NCI-H524 treated with DMSO at 0.1 percent for 48 hours (cell line): ENCODE measurements at regions not wholly inside any gene's neighbourhood (a gene's known extent, or its start where the extent isn't known, plus 50 kb on each side); places are given as distances from the start of the nearest gene placed in this dataset.

Experiments
- DNase-seq: peaks from one replicate; lab custom pipeline; 2025; lab: John Stamatoyannopoulos, UW

- DNase-seq: no peak
Measured at GRCh38 chrX:40485102-40485826, 95.5 kb upstream of the ATP6AP2 start.

GRCh38 chrX:40484408-40485091 lies 96.2 kb upstream of the ATP6AP2 start:
- no peak for DNase-seq

- DNase-seq: no peak
Measured at GRCh38 chrX:40483502-40483901, 97.3 kb upstream of the ATP6AP2 start.

GRCh38 chrX:40479777-40480318 lies 100.9 kb upstream of the ATP6AP2 start:
- DNase-seq: no peak

DNA sequence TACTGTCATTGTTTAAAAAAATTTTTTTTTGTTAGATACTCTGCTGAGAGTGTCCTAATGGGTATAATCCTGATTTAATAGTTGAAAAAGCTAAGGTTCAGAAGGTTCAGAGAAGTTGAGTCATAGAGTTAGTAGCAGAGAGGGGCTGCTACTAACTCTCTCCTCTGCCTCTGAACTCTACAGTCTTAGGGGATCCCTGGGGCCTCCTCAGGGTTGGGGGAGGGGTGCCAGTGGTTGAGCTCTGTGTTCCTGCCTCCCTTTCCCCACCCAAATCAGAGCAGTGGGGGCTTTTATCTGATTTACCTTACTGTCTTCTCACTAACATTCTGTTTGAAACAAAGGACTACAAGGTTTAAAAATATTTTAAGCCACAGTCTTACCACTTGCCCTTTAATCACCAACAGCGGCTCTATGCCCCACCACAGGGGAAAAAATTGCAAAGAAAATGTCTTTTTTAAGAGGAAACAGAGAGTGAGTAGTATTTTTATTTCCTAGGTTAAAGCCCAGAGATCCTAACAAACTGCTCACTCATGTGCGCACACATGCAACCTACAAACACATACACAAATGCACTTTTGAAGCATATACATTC lies 102.2 kb upstream of the ATP6AP2 start:
- no peak for DNase-seq

GRCh38 chrX:40476958-40477357 lies 103.8 kb upstream of the ATP6AP2 start:
- no peak for DNase-seq

DNA sequence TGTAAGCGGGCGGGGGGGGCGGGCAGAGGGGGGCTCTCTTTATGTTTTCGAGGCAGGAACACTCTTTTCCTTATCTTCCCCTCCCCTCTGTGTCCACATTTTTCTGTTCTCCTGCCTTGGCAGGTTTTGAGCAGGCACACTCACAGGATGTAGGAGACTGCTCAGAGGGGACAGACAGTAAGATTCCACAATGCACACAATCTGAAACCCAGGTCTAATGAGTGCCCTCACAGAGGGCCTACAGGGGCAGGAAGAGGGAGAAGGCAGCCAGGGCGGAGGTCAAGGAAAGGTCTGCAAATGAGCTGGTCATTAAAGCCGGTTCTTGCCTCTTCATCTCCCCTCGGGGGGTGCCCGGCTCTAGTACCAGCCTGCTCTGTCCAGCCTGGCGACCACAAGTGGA lies 106.1 kb upstream of the ATP6AP2 start:
- no peak for DNase-seq

DNA sequence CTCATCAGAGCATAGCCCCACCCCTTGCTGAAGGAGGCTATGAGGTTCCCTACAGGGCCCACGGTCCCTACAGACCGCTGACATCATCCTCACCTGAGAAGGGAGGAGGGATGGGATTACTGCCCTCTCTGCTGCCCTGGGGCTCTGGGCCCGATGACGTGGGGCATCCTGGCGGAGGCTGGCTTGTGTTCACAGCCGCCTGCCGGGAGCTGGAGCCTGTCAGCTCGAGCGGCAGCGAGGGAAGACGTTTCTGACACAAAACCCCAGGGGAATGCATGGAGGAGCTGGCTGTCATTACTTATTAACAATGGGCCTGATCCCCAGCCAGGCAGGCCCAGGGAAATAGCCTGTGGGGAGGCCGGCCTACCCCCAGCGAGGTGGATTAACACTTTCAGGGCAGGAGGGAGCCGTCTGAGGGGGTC lies 106.6 kb upstream of the ATP6AP2 start:
- DNase-seq: no peak

GRCh38 chrX:40473460-40474204 lies 107.1 kb upstream of the ATP6AP2 start:
- DNase-seq: no peak

DNA sequence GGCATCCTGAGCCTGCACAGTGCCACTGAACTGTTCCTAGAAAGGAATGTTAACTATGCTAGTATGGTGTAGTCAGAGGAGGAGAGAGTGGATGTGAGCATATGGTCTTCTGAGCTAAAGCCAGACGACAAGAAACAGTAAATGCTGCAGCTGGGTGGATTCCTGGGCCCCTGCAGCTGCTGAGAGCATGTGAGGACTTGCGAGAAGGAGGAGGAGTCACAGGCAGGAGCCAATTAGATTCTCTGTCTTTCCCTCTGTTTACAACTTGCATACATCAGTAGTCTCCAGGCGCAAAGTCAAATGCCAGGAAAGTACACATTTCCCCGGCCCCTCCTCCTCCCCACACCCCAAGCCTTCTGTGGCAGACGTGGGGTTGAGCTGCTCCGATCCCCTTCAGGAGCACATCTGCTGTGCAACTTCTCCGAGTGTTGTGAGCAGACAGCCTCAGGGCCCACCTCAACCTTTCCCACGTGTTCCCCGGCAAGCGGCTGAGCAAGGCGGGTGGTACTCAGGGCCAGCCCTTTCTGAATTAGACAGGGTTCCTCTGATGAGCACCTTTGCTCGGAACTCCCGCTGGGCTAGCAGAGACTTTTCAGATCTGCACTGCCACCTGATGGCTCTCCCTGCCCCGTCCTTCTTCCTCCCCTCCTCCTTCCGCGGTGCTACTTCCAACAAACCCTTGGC lies 108.7 kb upstream of the ATP6AP2 start:
- DNase-seq: peak; percentile 91

DNA sequence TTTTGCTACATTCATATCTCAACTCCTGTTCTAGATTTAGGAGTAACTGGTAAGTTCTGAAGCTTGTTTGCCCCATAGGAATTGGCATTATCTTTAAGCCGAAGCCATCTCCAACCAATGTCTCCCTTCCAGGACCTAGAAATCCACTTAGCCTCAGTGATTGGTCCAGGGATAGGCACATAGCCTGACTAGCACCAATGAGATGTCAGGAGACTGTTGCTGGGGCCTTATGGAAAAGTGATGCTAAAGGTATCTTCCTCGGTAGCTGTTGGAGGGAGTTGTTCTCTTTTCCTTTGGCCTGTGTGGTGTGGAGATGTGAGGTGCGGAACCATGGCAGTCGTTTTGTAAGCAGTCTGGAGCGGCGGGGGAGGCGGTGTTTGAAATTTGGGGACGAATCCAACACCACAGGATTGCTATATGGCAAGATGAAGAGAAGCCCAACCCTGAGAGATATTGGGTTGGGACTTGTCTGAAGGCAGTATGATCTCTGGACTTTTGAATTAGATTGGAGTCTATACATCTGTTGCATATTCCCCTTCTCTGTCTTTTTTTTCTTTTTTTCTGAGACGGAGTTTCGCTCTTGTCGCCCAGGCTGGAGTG lies 109.8 kb upstream of the ATP6AP2 start:
- no peak for DNase-seq

DNA sequence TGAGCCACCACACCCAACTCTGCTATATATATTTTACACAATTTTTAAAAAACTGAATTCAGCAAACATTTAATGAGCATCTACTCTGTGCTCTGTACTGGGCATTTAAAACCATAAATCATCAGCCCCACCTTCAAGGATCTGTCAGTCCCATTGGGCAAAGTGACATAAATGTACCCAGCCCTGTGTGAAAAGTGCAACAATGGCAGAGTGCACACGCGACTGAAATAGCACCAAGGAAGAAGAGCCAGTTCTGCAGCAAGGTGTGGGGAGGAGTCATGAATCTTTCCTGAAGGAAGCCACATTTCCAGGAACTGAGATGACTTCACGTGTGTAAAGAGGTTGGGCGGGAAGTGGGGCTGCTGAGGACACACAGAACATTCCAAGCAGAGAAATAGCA lies 111.5 kb upstream of the ATP6AP2 start:
- no peak for DNase-seq

DNA sequence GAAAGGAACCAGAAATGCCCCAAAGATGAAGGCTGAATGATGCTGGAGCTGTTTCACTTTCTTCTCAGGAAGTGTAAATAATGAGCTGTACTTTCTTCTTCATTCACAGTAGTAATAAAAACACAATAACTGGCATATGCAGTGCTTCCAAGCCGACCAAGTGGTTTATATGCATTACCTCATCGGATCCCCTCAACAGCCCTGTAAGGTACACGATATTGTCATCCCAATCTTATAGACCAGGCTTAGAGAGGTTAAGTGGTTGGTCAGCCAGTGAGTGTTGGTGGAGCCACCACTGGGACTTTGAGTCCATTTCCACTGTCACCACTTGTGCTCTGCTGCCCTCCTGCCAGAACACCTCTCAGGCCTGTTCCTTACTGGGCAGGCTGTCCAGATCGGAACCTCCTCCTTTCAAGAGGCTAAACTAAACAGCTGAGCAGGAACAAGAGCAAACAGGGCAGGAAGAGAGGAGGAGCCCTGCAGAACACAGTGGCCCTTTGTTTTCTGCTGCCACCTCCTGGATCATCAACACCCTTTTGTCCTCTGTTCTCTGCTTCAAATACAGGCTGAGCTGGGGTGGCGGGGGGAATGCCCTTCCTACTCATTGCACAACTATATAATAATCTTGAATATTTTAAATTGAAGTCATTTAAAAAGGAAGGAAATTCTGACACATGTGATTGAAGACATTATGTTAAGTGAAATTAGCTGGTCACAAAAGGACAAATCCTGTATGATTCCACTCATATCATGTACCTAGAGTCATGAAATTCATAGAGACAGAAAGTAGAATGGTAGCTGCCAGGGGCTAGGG lies 112.5 kb upstream of the ATP6AP2 start:
- DNase-seq: peak; percentile 70

DNA sequence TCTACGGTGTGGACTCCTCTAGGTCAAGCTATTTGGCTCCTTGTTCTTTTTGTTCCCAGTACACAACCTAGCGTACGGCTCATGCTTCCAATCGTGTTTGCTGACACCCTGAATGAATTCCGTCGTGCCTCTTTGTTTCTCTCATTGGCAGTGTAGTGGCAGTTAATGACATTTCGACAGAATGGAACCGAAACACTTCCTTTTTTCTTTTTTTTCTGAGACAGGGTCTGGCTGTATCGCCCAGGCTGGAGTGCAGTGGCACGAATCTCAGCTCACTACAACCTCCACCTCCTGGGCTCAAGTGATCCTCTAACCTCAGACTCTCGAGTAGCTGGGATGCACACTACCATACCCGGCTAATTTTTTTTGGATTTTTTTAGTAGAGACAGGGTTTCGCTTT lies 113.3 kb upstream of the ATP6AP2 start:
- no peak for DNase-seq

- no peak for DNase-seq
Measured at GRCh38 chrX:40465735-40466551, 114.8 kb upstream of the ATP6AP2 start.

GRCh38 chrX:40462795-40463194 lies 118.0 kb upstream of the ATP6AP2 start:
- no peak for DNase-seq

GRCh38 chrX:40460926-40461325 lies 119.8 kb upstream of the ATP6AP2 start:
- DNase-seq: no peak

- no peak for DNase-seq
Measured at GRCh38 chrX:40459571-40460158, 121.1 kb upstream of the ATP6AP2 start.

DNA sequence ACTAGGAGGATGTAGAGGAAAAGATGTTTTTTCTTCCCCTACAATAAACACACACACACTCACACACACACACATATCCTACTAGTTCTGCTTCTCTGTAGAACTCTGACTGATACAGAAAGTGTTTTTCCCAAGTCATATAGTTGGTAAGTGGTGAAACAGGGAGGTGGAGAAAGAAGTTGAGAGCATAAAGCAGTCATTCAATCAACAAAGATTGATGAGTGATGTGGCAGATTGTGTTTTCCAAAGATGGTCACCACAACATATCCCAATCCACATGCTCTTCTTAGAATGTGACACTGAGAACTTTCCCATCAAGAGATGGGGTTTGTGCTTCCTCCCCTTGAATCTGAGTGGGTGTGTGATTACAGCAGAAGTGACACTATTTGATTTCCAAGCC lies 123.4 kb upstream of the ATP6AP2 start:
- DNase-seq: no peak
